Muscle of leg (tissue), 3 donors: ENCODE measurements at regions not wholly inside any gene's neighbourhood (a gene's known extent, or its start where the extent isn't known, plus 50 kb on each side); places are given as distances from the start of the nearest gene placed in this dataset.

Source experiments
- DNase-seq: peaks from one replicate; pipeline ENCODE4 v3.0.0; 2013
- H3K27ac ChIP-seq: one replicate; pipeline ENCODE4 v1.5.1; 2013; ENCODE audit warnings: mild to moderate bottlenecking, low read length, control low read depth
- H3K27me3 ChIP-seq: one replicate; pipeline ENCODE4 v1.6.1; 2013; ENCODE audit warnings: low read length; ENCODE audit not compliant: control insufficient read depth, insufficient read depth
- H3K36me3 ChIP-seq: one replicate; pipeline ENCODE4 v1.6.1; 2013; ENCODE audit warnings: low read length; ENCODE audit not compliant: control insufficient read depth, insufficient read depth
- H3K4me1 ChIP-seq: one replicate; pipeline ENCODE4 v1.6.1; 2013; ENCODE audit warnings: low read length; ENCODE audit not compliant: control insufficient read depth, insufficient read depth
- H3K4me3 ChIP-seq: one replicate; pipeline ENCODE4 v1.5.1; 2013; ENCODE audit warnings: low read length, control low read depth
- H3K9me3 ChIP-seq: replicated peaks from 2 replicates; pipeline ENCODE4 v1.6.1; 2013; ENCODE audit warnings: low read depth, low read length; ENCODE audit not compliant: control insufficient read depth
- WGBS: methylation state at CpG from one replicate; pipeline ENCODE4 v1.1.5; 2013; ENCODE audit warnings: missing lambda C conversion rate; ENCODE audit not compliant: insufficient coverage; 5-methylcytosine and 5-hydroxymethylcytosine counted together

DNA sequence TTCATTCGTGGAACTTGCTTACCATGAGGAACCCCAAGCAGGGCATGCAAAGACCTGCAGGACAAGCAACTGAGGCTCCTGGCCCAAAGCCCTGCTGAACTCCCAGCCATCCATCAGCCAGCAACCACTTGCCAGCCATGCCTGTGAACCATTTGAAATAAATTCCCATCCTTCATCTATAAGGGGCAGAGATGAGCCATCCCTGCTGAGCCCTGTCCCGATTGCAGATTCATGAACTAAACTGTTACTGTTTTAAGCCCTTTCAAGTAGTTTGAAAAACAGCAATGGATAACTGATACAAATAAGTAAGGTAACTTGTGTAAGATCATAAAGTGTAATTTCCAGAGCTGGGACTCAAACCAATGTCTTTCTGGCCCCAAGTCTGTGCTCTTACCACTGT is 114.4 kb upstream of the WSCD1 start:
- H3K4me1 ChIP-seq: no peaks in the 10 kb centered on the region
- H3K36me3 ChIP-seq: no peaks in the 10 kb centered on the region
- H3K9me3 ChIP-seq: peaks cover 7% of the 10 kb centered on the region
- WGBS: 83% methylated on average over 1 of the region's 2 CpGs
- no peak overlapping the region for H3K27ac ChIP-seq
- no peak overlapping the region for H3K4me3 ChIP-seq
- peaks cover 2% of the 10 kb centered on the region for H3K27me3 ChIP-seq
- DNase-seq: no peak

DNA sequence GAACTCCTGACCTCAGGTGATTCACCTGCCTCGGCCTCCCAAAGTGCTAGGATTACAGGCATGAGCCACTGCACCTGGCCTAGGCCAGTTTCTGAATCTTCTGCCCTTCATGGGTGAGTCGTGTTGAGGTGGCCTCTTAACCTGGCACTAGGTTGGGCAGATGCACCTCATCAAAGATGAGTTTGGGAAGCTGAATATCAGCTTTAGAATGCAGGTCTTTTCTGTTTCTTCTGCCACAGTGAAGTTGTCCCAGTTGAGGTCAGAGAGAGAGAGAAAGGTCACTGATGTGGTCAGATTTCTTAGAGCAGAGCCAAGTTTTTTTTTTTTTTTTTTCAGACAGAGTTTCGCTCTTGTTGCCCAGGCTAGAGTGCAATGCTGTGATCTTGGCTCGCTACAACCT is 111.3 kb upstream of the WSCD1 start:
- WGBS: 70% methylated on average over 2 of the region's 4 CpGs
- Histone ChIP-seq H3K27me3 (peaks cover 2% of the 10 kb centered on the region), H3K9me3 (peaks cover 7% of the 10 kb centered on the region), H3K4me1 (peaks cover 2% of the 10 kb centered on the region), H3K27ac (no peak overlapping the region), H3K36me3 (no peaks in the 10 kb centered on the region), H3K4me3 (no peak overlapping the region)
- DNase-seq: no peak

GRCh38 chr17:5962371-5962770 is 107.8 kb upstream of the WSCD1 start:
- Histone ChIP-seq H3K36me3 (no peaks in the 10 kb centered on the region), H3K9me3 (no peaks in the 10 kb centered on the region), H3K4me3 (no peak overlapping the region), H3K27ac (no peak overlapping the region), H3K27me3 (no peaks in the 10 kb centered on the region), H3K4me1 (peaks cover 2% of the 10 kb centered on the region)
- peak; percentile 63 for DNase-seq
- WGBS: 51% methylated on average over 4 of the region's 4 CpGs

DNA sequence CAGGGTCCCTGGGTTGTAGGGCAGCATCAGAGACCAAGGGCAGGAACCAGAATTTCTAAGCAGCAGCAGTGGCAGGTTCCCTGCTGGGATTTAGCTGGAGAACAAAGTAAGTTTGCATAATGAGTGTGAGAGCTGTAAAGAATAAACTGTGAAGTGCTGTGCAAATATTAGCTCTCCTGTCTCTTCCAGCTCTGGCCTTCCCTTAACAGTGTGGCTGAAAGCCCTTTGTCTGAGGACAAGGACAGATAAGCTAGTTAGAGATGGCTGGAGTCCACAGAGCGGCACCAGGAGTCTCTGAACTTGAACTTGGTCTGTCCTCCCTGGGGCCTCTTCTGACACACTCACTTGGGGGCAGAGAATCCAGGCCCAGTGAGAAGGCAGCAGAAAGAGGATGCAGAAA is 98.2 kb upstream of the WSCD1 start:
- DNase-seq: no peak
- Histone ChIP-seq H3K27ac (no peak overlapping the region), H3K4me1 (peaks cover 19% of the 10 kb centered on the region), H3K36me3 (no peaks in the 10 kb centered on the region), H3K4me3 (no peak overlapping the region), H3K9me3 (peaks cover 10% of the 10 kb centered on the region), H3K27me3 (peaks cover 2% of the 10 kb centered on the region)
- WGBS: no CpG with 5 or more reads among the region's 1 CpG

GRCh38 chr17:5973410-5973809 is 96.8 kb upstream of the WSCD1 start:
- no peak overlapping the region for H3K4me3 ChIP-seq
- peaks cover 10% of the 10 kb centered on the region for H3K9me3 ChIP-seq
- no peak for DNase-seq
- no peak overlapping the region for H3K27ac ChIP-seq
- 66% methylated on average over 2 of the region's 3 CpGs for WGBS
- H3K4me1 ChIP-seq: peaks cover 23% of the 10 kb centered on the region
- peaks cover 2% of the 10 kb centered on the region for H3K27me3 ChIP-seq
- no peaks in the 10 kb centered on the region for H3K36me3 ChIP-seq

DNA sequence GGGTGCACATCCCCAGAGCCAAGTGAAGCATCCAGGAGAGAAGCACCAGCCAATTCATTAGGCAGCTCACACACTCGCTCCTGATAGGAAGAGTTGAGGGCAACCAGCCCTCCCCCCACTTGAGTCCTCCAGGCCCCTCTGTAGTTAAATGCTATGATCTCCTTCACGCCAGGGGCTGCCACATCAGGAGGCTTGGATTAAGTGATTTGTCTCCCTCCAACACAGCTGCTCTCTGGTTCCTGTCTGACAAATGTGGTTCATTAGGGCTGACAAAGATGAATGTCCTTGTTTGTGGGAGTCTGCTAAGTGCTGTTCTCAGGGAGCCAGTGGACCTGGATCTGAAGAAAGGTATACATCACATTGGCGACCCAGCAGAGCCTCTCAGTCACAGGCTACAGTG is 94.5 kb upstream of the WSCD1 start:
- Histone ChIP-seq H3K27me3 (peaks cover 2% of the 10 kb centered on the region), H3K36me3 (no peaks in the 10 kb centered on the region), H3K9me3 (peaks cover 10% of the 10 kb centered on the region), H3K27ac (peak overlapping the region; percentile 64), H3K4me3 (no peak overlapping the region), H3K4me1 (peaks cover 23% of the 10 kb centered on the region)
- DNase-seq: peak; percentile 64
- WGBS: 63% methylated on average over 1 of the region's 3 CpGs

DNA sequence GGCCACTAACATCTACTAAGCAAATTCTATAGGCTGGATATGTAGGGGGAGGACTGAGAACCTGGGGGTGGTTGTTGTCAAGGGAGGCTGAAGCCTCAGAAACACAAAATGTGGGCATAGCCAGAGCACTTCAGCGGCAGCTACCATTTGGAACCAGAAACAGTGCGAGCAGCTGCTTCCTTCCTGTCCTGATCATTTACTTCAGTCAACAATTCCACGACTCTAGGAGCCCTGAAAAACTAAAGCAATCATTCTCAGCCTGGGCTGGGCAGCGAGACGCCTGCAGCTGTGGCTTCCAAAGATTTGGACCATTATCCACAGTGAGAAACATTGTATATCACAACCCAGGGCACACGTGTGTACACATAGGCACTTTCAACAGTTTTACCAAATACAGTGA is 93.9 kb upstream of the WSCD1 start:
- H3K9me3 ChIP-seq: peaks cover 10% of the 10 kb centered on the region
- 18% methylated on average over 4 of the region's 6 CpGs for WGBS
- peaks cover 23% of the 10 kb centered on the region for H3K4me1 ChIP-seq
- H3K4me3 ChIP-seq: no peak overlapping the region
- H3K36me3 ChIP-seq: no peaks in the 10 kb centered on the region
- peak overlapping the region; percentile 64 for H3K27ac ChIP-seq
- peaks cover 2% of the 10 kb centered on the region for H3K27me3 ChIP-seq
- DNase-seq: peak; percentile 52

- no peak overlapping the region for H3K4me3 ChIP-seq
- H3K27me3 ChIP-seq: peaks cover under 1% of the 10 kb centered on the region
- peaks cover 23% of the 10 kb centered on the region for H3K4me1 ChIP-seq
- H3K27ac ChIP-seq: no peak overlapping the region
- peaks cover 3% of the 10 kb centered on the region for H3K9me3 ChIP-seq
- no peaks in the 10 kb centered on the region for H3K36me3 ChIP-seq
- 75% methylated on average over 4 of the region's 7 CpGs for WGBS
- no peak for DNase-seq
Observed at GRCh38 chr17:5978496-5978895, 91.7 kb upstream of the WSCD1 start.

- 72% methylated on average over 4 of the region's 6 CpGs for WGBS
- DNase-seq: no peak
- no peak overlapping the region for H3K27ac ChIP-seq
Observed at GRCh38 chr17:5980941-5981340, 89.2 kb upstream of the WSCD1 start.

DNA sequence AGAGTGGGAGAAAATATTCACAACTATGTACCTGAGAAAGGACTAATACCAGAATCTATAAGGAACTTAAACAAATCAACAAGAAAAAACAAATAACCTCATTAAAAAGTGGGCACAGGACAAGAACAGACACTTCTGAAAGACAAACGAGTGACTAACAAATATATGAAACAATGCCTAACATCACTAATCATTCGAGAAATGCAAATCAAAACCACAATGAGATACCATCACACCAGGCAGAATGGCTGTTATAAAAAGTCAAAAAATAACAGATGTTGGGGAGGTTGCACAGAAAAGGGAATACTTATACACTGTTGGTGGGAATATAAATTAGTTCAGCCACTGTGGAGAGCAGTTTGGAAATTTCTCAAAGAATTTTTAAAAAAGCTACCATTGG is 83.5 kb upstream of the WSCD1 start:
- H3K36me3 ChIP-seq: no peaks in the 10 kb centered on the region
- no peak for DNase-seq
- WGBS: no CpG with 5 or more reads among the region's 2 CpGs

More at GRCh38 chr17:5980941-5981340, 89.2 kb upstream of the WSCD1 start:
- no peaks in the 10 kb centered on the region for H3K9me3 ChIP-seq
- no peaks in the 10 kb centered on the region for H3K27me3 ChIP-seq
- no peaks in the 10 kb centered on the region for H3K36me3 ChIP-seq
- peaks cover 12% of the 10 kb centered on the region for H3K4me1 ChIP-seq
- no peak overlapping the region for H3K4me3 ChIP-seq

GRCh38 chr17:6000426-6000825 is 69.8 kb upstream of the WSCD1 start:
- Histone ChIP-seq H3K9me3 (no peaks in the 10 kb centered on the region), H3K27me3 (no peaks in the 10 kb centered on the region), H3K27ac (no peak overlapping the region), H3K4me3 (no peak overlapping the region), H3K4me1 (no peaks in the 10 kb centered on the region), H3K36me3 (no peaks in the 10 kb centered on the region)
- WGBS: no CpG with 5 or more reads among the region's 4 CpGs
- no peak for DNase-seq

More for the DNA sequence above, 83.5 kb upstream of the WSCD1 start:
- H3K9me3 ChIP-seq: no peaks in the 10 kb centered on the region
- peaks cover 2% of the 10 kb centered on the region for H3K27me3 ChIP-seq
- H3K4me1 ChIP-seq: no peaks in the 10 kb centered on the region
- H3K4me3 ChIP-seq: no peak overlapping the region
- no peak overlapping the region for H3K27ac ChIP-seq
